Type B pancreatic cell (in vitro differentiated cells): ENCODE measurements at regions not wholly inside any gene's neighbourhood (a gene's known extent, or its start where the extent isn't known, plus 50 kb on each side); places are given as distances from the start of the nearest gene placed in this dataset.
A peak's percentile ranks its signal among the peaks of the same experiment; 100 is the strongest.
"Not testable (repeated sequence)": the region's sequence is repeated elsewhere in the genome, so short reads cannot be mapped to it uniquely, and the experiment has no call there.

Experiments
- DNase-seq: peaks from one replicate; pipeline ENCODE4 v3.0.0; 2021; ENCODE audit warnings: mixed read lengths; ENCODE audit not compliant: unreplicated experiment; ENCODE audit errors: extremely low spot score
- H3K27ac Mint-ChIP-seq: 2 replicates; pipeline ENCODE4 v1.8.0; 2021; ENCODE audit warnings: mild to moderate bottlenecking, mixed read lengths
- H3K27me3 Mint-ChIP-seq: 2 replicates; pipeline ENCODE4 v1.8.0; 2021; ENCODE audit warnings: mixed read lengths
- H3K36me3 Mint-ChIP-seq: 2 replicates; pipeline ENCODE4 v1.8.0; 2021; ENCODE audit warnings: mixed read lengths
- H3K4me1 Mint-ChIP-seq: one replicate; pipeline ENCODE4 v1.8.0; 2021; ENCODE audit warnings: mixed read lengths; ENCODE audit not compliant: unreplicated experiment
- H3K4me3 Mint-ChIP-seq: 2 replicates; pipeline ENCODE4 v1.8.0; 2021; ENCODE audit warnings: mild to moderate bottlenecking, mixed read lengths
- H3K9me3 Mint-ChIP-seq: 2 replicates; pipeline ENCODE4 v1.8.0; 2021; ENCODE audit warnings: mixed read lengths
- CTCF ChIP-seq: fragments of 200-600 bp; sonication (generic); conservative IDR thresholded peaks from 2 replicates; pipeline ENCODE4 v1.5.0; 2021; ENCODE audit warnings: antibody characterized with exemption, mild to moderate bottlenecking

GRCh38 chr3:193039058-193039457 lies 121.4 kb upstream of the MB21D2 start:
- Mint-ChIP-seq H3K27ac (no peak overlapping the region), H3K36me3 (no peaks in the 10 kb centered on the region), H3K4me1 (peaks cover 6% of the 10 kb centered on the region), H3K4me3 (no peak overlapping the region), H3K27me3 (no peaks in the 10 kb centered on the region), H3K9me3 (no peaks in the 10 kb centered on the region)
- DNase-seq, result no peak
- no peak for TF ChIP-seq CTCF

- peaks cover 6% of the 10 kb centered on the region for H3K4me1 Mint-ChIP-seq
- no peaks in the 10 kb centered on the region for H3K27me3 Mint-ChIP-seq
Observed at GRCh38 chr3:193040836-193041672, 123.4 kb upstream of the MB21D2 start.

GRCh38 chr3:193046371-193046770 lies 128.7 kb upstream of the MB21D2 start:
- Mint-ChIP-seq H3K9me3 (no peaks in the 10 kb centered on the region), H3K27ac (no peak overlapping the region), H3K27me3 (no peaks in the 10 kb centered on the region), H3K4me1 (peaks cover under 1% of the 10 kb centered on the region), H3K4me3 (no peak overlapping the region), H3K36me3 (no peaks in the 10 kb centered on the region)
- no peak for TF ChIP-seq CTCF
- DNase-seq, result no peak

More at GRCh38 chr3:193040836-193041672, 123.4 kb upstream of the MB21D2 start:
- H3K27ac Mint-ChIP-seq, result no peak overlapping the region
- H3K9me3 Mint-ChIP-seq, result no peaks in the 10 kb centered on the region
- peak; percentile 70 for TF ChIP-seq CTCF
- DNase-seq, result no peak
- no peaks in the 10 kb centered on the region for H3K36me3 Mint-ChIP-seq
- no peak overlapping the region for H3K4me3 Mint-ChIP-seq

GRCh38 chr3:193047461-193047860 lies 129.8 kb upstream of the MB21D2 start:
- H3K4me1 Mint-ChIP-seq, H3K36me3 Mint-ChIP-seq, H3K9me3 Mint-ChIP-seq, DNase-seq, H3K27ac Mint-ChIP-seq, H3K4me3 Mint-ChIP-seq, H3K27me3 Mint-ChIP-seq: not testable (repeated sequence)

- no peaks in the 10 kb centered on the region for H3K36me3 Mint-ChIP-seq
- no peaks in the 10 kb centered on the region for H3K27me3 Mint-ChIP-seq
- H3K27ac Mint-ChIP-seq, result no peak overlapping the region
- H3K4me1 Mint-ChIP-seq, result peaks cover 4% of the 10 kb centered on the region
- TF ChIP-seq CTCF, result no peak
- no peaks in the 10 kb centered on the region for H3K9me3 Mint-ChIP-seq
- no peak for DNase-seq
- no peak overlapping the region for H3K4me3 Mint-ChIP-seq
Observed at GRCh38 chr3:193048127-193048526, 130.5 kb upstream of the MB21D2 start.

GRCh38 chr3:193049935-193050334 lies 132.3 kb upstream of the MB21D2 start:
- Mint-ChIP-seq H3K4me3 (no peak overlapping the region), H3K9me3 (no peaks in the 10 kb centered on the region), H3K36me3 (no peaks in the 10 kb centered on the region), H3K27ac (no peak overlapping the region), H3K4me1 (peaks cover 4% of the 10 kb centered on the region), H3K27me3 (no peaks in the 10 kb centered on the region)
- TF ChIP-seq CTCF, result no peak
- DNase-seq, result no peak
